Endothelial cell of umbilical vein (primary cell): ENCODE measurements at regions not wholly inside any gene's neighbourhood (a gene's known extent, or its start where the extent isn't known, plus 50 kb on each side); places are given as distances from the start of the nearest gene placed in this dataset.

ENCODE experiments used
- BruUV-seq: library from RNA; stranded (reverse); fragments of 400-500 nt; replicated peaks from 2 replicates; lab custom pipeline; 2021; lab: Mats Ljungman, UMichigan
- CTCF ChIA-PET: fragments of 300-600, 350-600 bp; sonication (Branson Sonifier 250); formaldehyde crosslinking; loops from one replicate; lab custom pipeline; 2021; ENCODE audit warnings: antibody characterized with exemption, inconsistent platforms; lab: Charles Lee
- POLR2A ChIA-PET: fragments of 300-600, 350-600 bp; sonication (Branson Sonifier 250); formaldehyde crosslinking; loops from one replicate; lab custom pipeline; 2021; ENCODE audit warnings: antibody characterized with exemption, inconsistent platforms; lab: Charles Lee
- DNase-seq: peaks from one replicate; pipeline ENCODE4 v3.0.0-alpha.2; 2011; ENCODE audit warnings: low read depth, low spot score
- FAIRE-seq: peaks from 2 replicates; lab custom pipeline; 2011; peaks lifted over from hg19 to GRCh38; lab: Jason Lieb, UNC
- H2AFZ ChIP-seq: 2 replicates; pipeline ENCODE4 v1.6.0; 2012; ENCODE audit warnings: low read depth, low read length, control low read depth, inconsistent platforms
- H3K27ac ChIP-seq: 2 replicates; pipeline ENCODE4 v1.5.1; 2011; ENCODE audit warnings: low read depth, mild to moderate bottlenecking, control low read depth, low read length, moderate library complexity; ENCODE audit not compliant: insufficient read depth
- H3K27me3 ChIP-seq, 2 experiments: 2 replicates each; pipeline versions ENCODE4 v1.6.0 to v1.6.1; 2011; ENCODE audit warnings: low read length in 2 of 2, mixed read lengths in 1 of 2; ENCODE audit not compliant: control insufficient read depth in 2 of 2, insufficient read depth in 2 of 2
- H3K36me3 ChIP-seq, 2 experiments: 2 replicates in 1 of 2; 3 replicates in 1 of 2; pipeline ENCODE4 v1.5.1; 2011; ENCODE audit warnings: low read length in 2 of 2, mild to moderate bottlenecking in 1 of 2, moderate library complexity in 1 of 2; ENCODE audit not compliant: control insufficient read depth in 2 of 2, insufficient read depth in 2 of 2; ENCODE audit errors: extremely low read depth in 1 of 2
- H3K4me1 ChIP-seq: 3 replicates; pipeline ENCODE4 v1.5.1; 2011; ENCODE audit warnings: mild to moderate bottlenecking, low read length; ENCODE audit not compliant: control insufficient read depth, insufficient read depth; ENCODE audit errors: extremely low read depth
- H3K4me2 ChIP-seq: 2 replicates; pipeline ENCODE4 v1.6.1; 2011; ENCODE audit warnings: low read length, control low read depth, mixed read lengths; ENCODE audit not compliant: insufficient read depth
- H3K4me3 ChIP-seq, 3 experiments: fragments of 200-600 bp in 1 of 3; sonication (generic), shearing (Covaris generic) in 1 of 3; replicated peaks in 1 of 3; 2 replicates each; pipeline ENCODE4 v1.5.1; 2011 to 2016; ENCODE audit warnings: control low read depth in 3 of 3, low read length in 3 of 3, mild to moderate bottlenecking in 2 of 3, inconsistent platforms in 1 of 3, low read depth in 1 of 3, moderate library complexity in 1 of 3; ENCODE audit not compliant: insufficient read depth in 1 of 3
- H3K79me2 ChIP-seq: 2 replicates; pipeline ENCODE4 v1.6.0; 2012; ENCODE audit warnings: low read length, inconsistent platforms; ENCODE audit not compliant: control insufficient read depth, insufficient read depth
- H3K9ac ChIP-seq: replicated peaks from 2 replicates; pipeline ENCODE3; 2011; ENCODE audit warnings: low read length, control low read depth; ENCODE audit not compliant: insufficient read depth; ENCODE audit errors: extremely low read depth
- H3K9me1 ChIP-seq: replicated peaks from 3 replicates; pipeline ENCODE4 v1.6.0; 2011; ENCODE audit warnings: mild to moderate bottlenecking, low read length; ENCODE audit not compliant: control insufficient read depth, insufficient read depth; ENCODE audit errors: extremely low read depth
- H3K9me3 ChIP-seq: replicated peaks from 2 replicates; pipeline ENCODE4 v1.5.1; 2012; ENCODE audit warnings: low read length, inconsistent platforms; ENCODE audit not compliant: control insufficient read depth, insufficient read depth
- H4K20me1 ChIP-seq: replicated peaks from 2 replicates; pipeline ENCODE3; 2011; ENCODE audit warnings: mild to moderate bottlenecking, low read length; ENCODE audit not compliant: control insufficient read depth, insufficient read depth; ENCODE audit errors: extremely low read depth
- EZH2 ChIP-seq: IDR thresholded peaks from 2 replicates; pipeline ENCODE4 v1.6.1; 2012; ENCODE audit warnings: borderline replicate concordance, low read depth, mild to moderate bottlenecking, moderate library complexity, low read length, inconsistent platforms; ENCODE audit not compliant: severe bottlenecking
- FOS ChIP-seq: IDR thresholded peaks from 2 replicates; pipeline ENCODE4 v1.6.1; 2011; ENCODE audit warnings: mild to moderate bottlenecking, low read length, moderate library complexity, borderline replicate concordance; ENCODE audit not compliant: insufficient read depth
- GATA2 ChIP-seq: IDR thresholded peaks from 2 replicates; pipeline ENCODE4 v1.7.0; 2011; ENCODE audit warnings: low read depth, mild to moderate bottlenecking, moderate library complexity, mixed read lengths, low read length; ENCODE audit not compliant: insufficient read length, insufficient read depth
- JUN ChIP-seq: IDR thresholded peaks from 2 replicates; pipeline ENCODE4 v1.6.1; 2011; ENCODE audit warnings: borderline replicate concordance, low read depth; ENCODE audit not compliant: insufficient read length, insufficient read depth
- MYC ChIP-seq: IDR thresholded peaks from one replicate; pipeline ENCODE4 v1.6.1; 2011; ENCODE audit warnings: mild to moderate bottlenecking, low read depth, low read length
- POLR2A ChIP-seq: IDR thresholded peaks from 2 replicates; pipeline ENCODE4 v1.6.1; 2012; ENCODE audit warnings: low read depth, mild to moderate bottlenecking, control low read depth, low read length
- POLR2AphosphoS5 ChIP-seq: IDR thresholded peaks from 2 replicates; pipeline ENCODE4 v1.6.1; 2012; ENCODE audit warnings: low read depth, mild to moderate bottlenecking, control low read depth, low read length, moderate library complexity; ENCODE audit not compliant: insufficient read depth
- dilution Hi-C: fragments of 300-500 bp; cut with MboI; formaldehyde crosslinking; loops from one replicate; pipeline ENCODE4 v1.15.0; 2019; ENCODE audit warnings: low sequenced_read_pairs; ENCODE audit not compliant: extremely low pct_ligation_motif_present
- intact Hi-C: fragments of 100-400 bp; cut with micrococcal nuclease; formaldehyde crosslinking; loops from one replicate; pipeline ENCODE4 v1.10.0; 2022
- TF ChIP-seq, protein P1 (sequence below), 2 donors: IDR thresholded peaks; 1 replicate in 1 of 2; 2 replicates in 1 of 2; pipeline ENCODE4 v1.5.1; 2011; ENCODE audit warnings: low read length in 2 of 2, mild to moderate bottlenecking in 2 of 2, moderate library complexity in 2 of 2, control low read depth in 1 of 2, inconsistent platforms in 1 of 2, low read depth in 1 of 2; ENCODE audit not compliant: insufficient read depth in 1 of 2; ENCODE audit errors: extremely low read depth in 1 of 2
- TF ChIP-seq, protein P2 (sequence below): IDR thresholded peaks from 2 replicates; pipeline ENCODE4 v1.6.1; 2011; ENCODE audit not compliant: insufficient read depth, insufficient read length

DNA sequence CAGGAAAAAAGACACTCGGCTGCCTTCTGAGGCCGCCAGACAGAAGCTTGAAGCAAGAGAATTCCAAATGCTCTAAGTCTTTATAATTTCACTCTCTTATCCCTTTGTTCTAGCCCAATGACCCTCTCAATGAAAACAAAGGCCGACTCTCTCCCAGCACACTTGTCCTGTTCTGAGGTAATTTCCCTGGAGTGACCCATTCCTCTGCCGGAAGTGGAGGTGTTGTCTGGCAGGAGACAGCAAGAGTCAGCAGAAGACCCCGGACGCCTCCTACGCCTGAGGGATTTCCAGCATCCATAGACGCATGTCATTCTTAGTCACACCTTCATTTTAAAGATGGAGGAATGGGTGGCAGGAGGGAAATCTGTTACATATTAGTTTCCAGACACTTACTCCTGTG, 110.3 kb downstream of the SOD2 start:
- H4K20me1 ChIP-seq, result no peaks in the 10 kb centered on the region
- ChIA-PET POLR2A (no interaction called here), CTCF (no interaction called here)
- no peaks in the 10 kb centered on the region for H3K79me2 ChIP-seq
- no peak for DNase-seq
- no TSS peak for BruUV-seq
- no peaks in the 10 kb centered on the region for H3K9me3 ChIP-seq
- H3K4me1 ChIP-seq, result no peaks in the 10 kb centered on the region
- no peak overlapping the region for H3K4me2 ChIP-seq
- H3K27me3 ChIP-seq, result no peaks in the 10 kb centered on the region
- H2AFZ ChIP-seq, result no peak overlapping the region
- no peak overlapping the region for H3K4me3 ChIP-seq
- no peak overlapping the region for H3K9ac ChIP-seq
- H3K27ac ChIP-seq, result no peak overlapping the region
- no peaks in the 10 kb centered on the region for H3K36me3 ChIP-seq
- TF ChIP-seq POLR2AphosphoS5 (no peak), EZH2 (no peak), MYC (no peak), JUN (no peak), FOS (no peak), GATA2 (no peak), POLR2A (no peak)
- TF ChIP-seq, protein P1, sequence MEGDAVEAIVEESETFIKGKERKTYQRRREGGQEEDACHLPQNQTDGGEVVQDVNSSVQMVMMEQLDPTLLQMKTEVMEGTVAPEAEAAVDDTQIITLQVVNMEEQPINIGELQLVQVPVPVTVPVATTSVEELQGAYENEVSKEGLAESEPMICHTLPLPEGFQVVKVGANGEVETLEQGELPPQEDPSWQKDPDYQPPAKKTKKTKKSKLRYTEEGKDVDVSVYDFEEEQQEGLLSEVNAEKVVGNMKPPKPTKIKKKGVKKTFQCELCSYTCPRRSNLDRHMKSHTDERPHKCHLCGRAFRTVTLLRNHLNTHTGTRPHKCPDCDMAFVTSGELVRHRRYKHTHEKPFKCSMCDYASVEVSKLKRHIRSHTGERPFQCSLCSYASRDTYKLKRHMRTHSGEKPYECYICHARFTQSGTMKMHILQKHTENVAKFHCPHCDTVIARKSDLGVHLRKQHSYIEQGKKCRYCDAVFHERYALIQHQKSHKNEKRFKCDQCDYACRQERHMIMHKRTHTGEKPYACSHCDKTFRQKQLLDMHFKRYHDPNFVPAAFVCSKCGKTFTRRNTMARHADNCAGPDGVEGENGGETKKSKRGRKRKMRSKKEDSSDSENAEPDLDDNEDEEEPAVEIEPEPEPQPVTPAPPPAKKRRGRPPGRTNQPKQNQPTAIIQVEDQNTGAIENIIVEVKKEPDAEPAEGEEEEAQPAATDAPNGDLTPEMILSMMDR (IDR thresholded peaks at IDR 0.05; ENCODE audit: extremely low read depth in 1 of 2, insufficient read depth in 1 of 2, low read depth in 1 of 2, low read length in 2 of 2), result no peak
- TF ChIP-seq, protein P2, sequence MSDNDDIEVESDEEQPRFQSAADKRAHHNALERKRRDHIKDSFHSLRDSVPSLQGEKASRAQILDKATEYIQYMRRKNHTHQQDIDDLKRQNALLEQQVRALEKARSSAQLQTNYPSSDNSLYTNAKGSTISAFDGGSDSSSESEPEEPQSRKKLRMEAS, result no peak
- intact Hi-C loops, result no loop called here
- dilution Hi-C loops, result no loop called here
- FAIRE-seq, result no peak
- H3K9me1 ChIP-seq, result no peaks in the 10 kb centered on the region
